ENCODE measurements at regions not wholly inside any gene's neighbourhood (a gene's known extent, or its start where the extent isn't known, plus 50 kb on each side); places are given as distances from the start of the nearest gene placed in this dataset.

DNA sequence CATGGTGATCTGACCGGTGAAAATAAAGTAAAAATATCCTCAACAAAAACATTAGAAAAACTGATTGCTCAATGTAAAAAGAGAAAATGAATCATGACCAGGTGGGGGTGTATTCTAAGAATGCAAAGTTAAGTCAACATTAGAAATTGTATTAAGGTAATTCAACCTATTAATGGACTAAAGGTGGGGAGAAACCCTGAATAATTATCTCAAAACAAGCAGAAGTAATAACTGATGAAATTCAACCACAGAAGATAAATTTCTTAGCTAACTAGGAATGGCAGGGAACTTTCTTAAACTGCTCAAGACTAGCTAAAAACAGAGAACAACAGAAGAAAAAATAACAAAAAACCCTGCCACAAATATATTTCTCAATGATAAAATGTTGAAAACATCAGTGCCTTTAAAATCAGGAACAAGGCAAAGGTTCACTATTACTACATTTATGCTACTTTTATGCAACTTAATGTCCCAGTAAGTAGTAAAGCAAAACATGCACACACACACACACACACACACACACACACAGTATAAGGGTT is 204.4 kb upstream of the THBS1 start:
- Mint-ChIP-seq H3K27ac (no peak overlapping the region), H3K9me3 (peaks cover 17% of the 10 kb centered on the region), H3K27me3 (ENCODE audit: low read depth) (no peaks in the 10 kb centered on the region), H3K4me3 (no peak overlapping the region), H3K36me3 (peaks cover 9% of the 10 kb centered on the region), H3K4me1 (no peaks in the 10 kb centered on the region)
- ChIA-PET POLR2A (no interaction called here), CTCF (interaction anchor here (0.6 kb wide), 1 partner anchor 677 kb away, joined by 4 read pairs; no protein-coding TSS in a partner anchor)
- ATAC-seq (no peak), DNase-seq (ENCODE audit: low spot score) (no peak)
- TF ChIP-seq, protein P1, sequence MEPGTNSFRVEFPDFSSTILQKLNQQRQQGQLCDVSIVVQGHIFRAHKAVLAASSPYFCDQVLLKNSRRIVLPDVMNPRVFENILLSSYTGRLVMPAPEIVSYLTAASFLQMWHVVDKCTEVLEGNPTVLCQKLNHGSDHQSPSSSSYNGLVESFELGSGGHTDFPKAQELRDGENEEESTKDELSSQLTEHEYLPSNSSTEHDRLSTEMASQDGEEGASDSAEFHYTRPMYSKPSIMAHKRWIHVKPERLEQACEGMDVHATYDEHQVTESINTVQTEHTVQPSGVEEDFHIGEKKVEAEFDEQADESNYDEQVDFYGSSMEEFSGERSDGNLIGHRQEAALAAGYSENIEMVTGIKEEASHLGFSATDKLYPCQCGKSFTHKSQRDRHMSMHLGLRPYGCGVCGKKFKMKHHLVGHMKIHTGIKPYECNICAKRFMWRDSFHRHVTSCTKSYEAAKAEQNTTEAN (CRISPR knock-in tag; IDR thresholded peaks at IDR 0.05) = no peak
- TF ChIP-seq FOXK1 (CRISPR knock-in tag; IDR thresholded peaks at IDR 0.05) (no peak), CBFB (CRISPR knock-in tag; IDR thresholded peaks at IDR 0.05; ENCODE audit: low read depth) (no peak), ZNF671 (CRISPR knock-in tag; IDR thresholded peaks at IDR 0.05) (no peak), ZNF317 (CRISPR knock-in tag; IDR thresholded peaks at IDR 0.05; ENCODE audit: borderline replicate concordance, low read depth) (no peak), ZNF416 (CRISPR knock-in tag; IDR thresholded peaks at IDR 0.05) (no peak), CREB1 (CRISPR knock-in tag; IDR thresholded peaks at IDR 0.05) (no peak), ZNF263 (CRISPR knock-in tag; IDR thresholded peaks at IDR 0.05; ENCODE audit: low read depth) (no peak), OVOL2 (CRISPR knock-in tag; IDR thresholded peaks at IDR 0.05; ENCODE audit: borderline replicate concordance) (no peak)
- TF ChIP-seq, protein P2, sequence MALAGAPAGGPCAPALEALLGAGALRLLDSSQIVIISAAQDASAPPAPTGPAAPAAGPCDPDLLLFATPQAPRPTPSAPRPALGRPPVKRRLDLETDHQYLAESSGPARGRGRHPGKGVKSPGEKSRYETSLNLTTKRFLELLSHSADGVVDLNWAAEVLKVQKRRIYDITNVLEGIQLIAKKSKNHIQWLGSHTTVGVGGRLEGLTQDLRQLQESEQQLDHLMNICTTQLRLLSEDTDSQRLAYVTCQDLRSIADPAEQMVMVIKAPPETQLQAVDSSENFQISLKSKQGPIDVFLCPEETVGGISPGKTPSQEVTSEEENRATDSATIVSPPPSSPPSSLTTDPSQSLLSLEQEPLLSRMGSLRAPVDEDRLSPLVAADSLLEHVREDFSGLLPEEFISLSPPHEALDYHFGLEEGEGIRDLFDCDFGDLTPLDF (CRISPR knock-in tag; IDR thresholded peaks at IDR 0.05) = no peak
- TF ChIP-seq, protein P3, sequence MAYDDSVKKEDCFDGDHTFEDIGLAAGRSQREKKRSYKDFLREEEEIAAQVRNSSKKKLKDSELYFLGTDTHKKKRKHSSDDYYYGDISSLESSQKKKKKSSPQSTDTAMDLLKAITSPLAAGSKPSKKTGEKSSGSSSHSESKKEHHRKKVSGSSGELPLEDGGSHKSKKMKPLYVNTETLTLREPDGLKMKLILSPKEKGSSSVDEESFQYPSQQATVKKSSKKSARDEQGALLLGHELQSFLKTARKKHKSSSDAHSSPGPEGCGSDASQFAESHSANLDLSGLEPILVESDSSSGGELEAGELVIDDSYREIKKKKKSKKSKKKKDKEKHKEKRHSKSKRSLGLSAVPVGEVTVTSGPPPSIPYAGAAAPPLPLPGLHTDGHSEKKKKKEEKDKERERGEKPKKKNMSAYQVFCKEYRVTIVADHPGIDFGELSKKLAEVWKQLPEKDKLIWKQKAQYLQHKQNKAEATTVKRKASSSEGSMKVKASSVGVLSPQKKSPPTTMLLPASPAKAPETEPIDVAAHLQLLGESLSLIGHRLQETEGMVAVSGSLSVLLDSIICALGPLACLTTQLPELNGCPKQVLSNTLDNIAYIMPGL (CRISPR knock-in tag; IDR thresholded peaks at IDR 0.05) = no peak
- TF ChIP-seq, protein P4, sequence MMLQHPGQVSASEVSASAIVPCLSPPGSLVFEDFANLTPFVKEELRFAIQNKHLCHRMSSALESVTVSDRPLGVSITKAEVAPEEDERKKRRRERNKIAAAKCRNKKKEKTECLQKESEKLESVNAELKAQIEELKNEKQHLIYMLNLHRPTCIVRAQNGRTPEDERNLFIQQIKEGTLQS (CRISPR knock-in tag; conservative IDR thresholded peaks at IDR 0.05) = no peak
- TF ChIP-seq, protein P5, sequence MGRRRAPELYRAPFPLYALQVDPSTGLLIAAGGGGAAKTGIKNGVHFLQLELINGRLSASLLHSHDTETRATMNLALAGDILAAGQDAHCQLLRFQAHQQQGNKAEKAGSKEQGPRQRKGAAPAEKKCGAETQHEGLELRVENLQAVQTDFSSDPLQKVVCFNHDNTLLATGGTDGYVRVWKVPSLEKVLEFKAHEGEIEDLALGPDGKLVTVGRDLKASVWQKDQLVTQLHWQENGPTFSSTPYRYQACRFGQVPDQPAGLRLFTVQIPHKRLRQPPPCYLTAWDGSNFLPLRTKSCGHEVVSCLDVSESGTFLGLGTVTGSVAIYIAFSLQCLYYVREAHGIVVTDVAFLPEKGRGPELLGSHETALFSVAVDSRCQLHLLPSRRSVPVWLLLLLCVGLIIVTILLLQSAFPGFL (CRISPR knock-in tag; IDR thresholded peaks at IDR 0.05; ENCODE audit: borderline replicate concordance) = no peak

DNA sequence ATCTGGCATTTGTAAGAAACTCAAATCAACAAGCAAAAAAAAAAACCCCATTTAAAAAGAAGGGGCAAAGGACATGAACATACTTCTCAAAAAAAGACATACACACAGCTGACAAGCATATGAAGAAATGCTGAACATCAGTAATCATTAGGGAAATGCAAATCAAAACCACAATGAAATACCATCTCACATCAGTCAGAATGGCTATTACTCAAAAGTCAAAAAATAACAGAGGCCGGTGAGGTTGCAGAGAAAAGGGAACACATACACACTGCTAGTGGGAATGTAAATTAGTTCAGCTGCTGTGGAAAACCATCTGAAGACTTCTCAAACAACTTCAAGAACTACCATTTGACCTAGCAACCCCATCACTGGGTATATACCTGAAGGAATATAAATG is 199.4 kb upstream of the THBS1 start:
- H3K9me3 Mint-ChIP-seq = no peaks in the 10 kb centered on the region
- ATAC-seq = no peak
- CTCF ChIA-PET = no interaction called here
- H3K27me3 Mint-ChIP-seq (ENCODE audit: low read depth) = no peaks in the 10 kb centered on the region
- no peak for DNase-seq (ENCODE audit: low spot score)
- H3K4me1 Mint-ChIP-seq = no peaks in the 10 kb centered on the region
- H3K27ac Mint-ChIP-seq = no peak overlapping the region
- POLR2A ChIA-PET = no interaction called here
- no peak overlapping the region for H3K4me3 Mint-ChIP-seq
- no peaks in the 10 kb centered on the region for H3K36me3 Mint-ChIP-seq
- TF ChIP-seq ZNF219 (CRISPR knock-in tag; IDR thresholded peaks at IDR 0.05; ENCODE audit: borderline replicate concordance) (no peak), ZNF121 (CRISPR knock-in tag; IDR thresholded peaks at IDR 0.05) (no peak), SOX15 (CRISPR knock-in tag; IDR thresholded peaks at IDR 0.05) (no peak), NR3C1 (CRISPR knock-in tag; conservative IDR thresholded peaks at IDR 0.05; ENCODE audit: low read depth) (no peak)
- TF ChIP-seq, protein P6, sequence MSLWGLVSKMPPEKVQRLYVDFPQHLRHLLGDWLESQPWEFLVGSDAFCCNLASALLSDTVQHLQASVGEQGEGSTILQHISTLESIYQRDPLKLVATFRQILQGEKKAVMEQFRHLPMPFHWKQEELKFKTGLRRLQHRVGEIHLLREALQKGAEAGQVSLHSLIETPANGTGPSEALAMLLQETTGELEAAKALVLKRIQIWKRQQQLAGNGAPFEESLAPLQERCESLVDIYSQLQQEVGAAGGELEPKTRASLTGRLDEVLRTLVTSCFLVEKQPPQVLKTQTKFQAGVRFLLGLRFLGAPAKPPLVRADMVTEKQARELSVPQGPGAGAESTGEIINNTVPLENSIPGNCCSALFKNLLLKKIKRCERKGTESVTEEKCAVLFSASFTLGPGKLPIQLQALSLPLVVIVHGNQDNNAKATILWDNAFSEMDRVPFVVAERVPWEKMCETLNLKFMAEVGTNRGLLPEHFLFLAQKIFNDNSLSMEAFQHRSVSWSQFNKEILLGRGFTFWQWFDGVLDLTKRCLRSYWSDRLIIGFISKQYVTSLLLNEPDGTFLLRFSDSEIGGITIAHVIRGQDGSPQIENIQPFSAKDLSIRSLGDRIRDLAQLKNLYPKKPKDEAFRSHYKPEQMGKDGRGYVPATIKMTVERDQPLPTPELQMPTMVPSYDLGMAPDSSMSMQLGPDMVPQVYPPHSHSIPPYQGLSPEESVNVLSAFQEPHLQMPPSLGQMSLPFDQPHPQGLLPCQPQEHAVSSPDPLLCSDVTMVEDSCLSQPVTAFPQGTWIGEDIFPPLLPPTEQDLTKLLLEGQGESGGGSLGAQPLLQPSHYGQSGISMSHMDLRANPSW (CRISPR knock-in tag; conservative IDR thresholded peaks at IDR 0.05; ENCODE audit: low read depth) = no peak
- TF ChIP-seq, protein P7, sequence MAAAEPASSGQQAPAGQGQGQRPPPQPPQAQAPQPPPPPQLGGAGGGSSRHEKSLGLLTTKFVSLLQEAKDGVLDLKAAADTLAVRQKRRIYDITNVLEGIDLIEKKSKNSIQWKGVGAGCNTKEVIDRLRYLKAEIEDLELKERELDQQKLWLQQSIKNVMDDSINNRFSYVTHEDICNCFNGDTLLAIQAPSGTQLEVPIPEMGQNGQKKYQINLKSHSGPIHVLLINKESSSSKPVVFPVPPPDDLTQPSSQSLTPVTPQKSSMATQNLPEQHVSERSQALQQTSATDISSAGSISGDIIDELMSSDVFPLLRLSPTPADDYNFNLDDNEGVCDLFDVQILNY (CRISPR knock-in tag; IDR thresholded peaks at IDR 0.05) = no peak
